HUES48 (cell line): ENCODE measurements at regions not wholly inside any gene's neighbourhood (a gene's known extent, or its start where the extent isn't known, plus 50 kb on each side); places are given as distances from the start of the nearest gene placed in this dataset.

ENCODE experiments used
- H3K27ac ChIP-seq: one replicate; pipeline ENCODE4 v1.7.0; 2013; ENCODE audit warnings: low read depth, low read length, inconsistent platforms
- H3K27me3 ChIP-seq: 2 replicates; pipeline ENCODE4 v1.6.1; 2013; ENCODE audit warnings: mild to moderate bottlenecking, low read length; ENCODE audit not compliant: control insufficient read depth, insufficient read depth
- H3K36me3 ChIP-seq: 2 replicates; pipeline ENCODE4 v1.6.1; 2013; ENCODE audit warnings: low read length; ENCODE audit not compliant: control insufficient read depth, insufficient read depth
- H3K4me1 ChIP-seq: 2 replicates; pipeline ENCODE4 v1.6.1; 2013; ENCODE audit warnings: mild to moderate bottlenecking, low read length; ENCODE audit not compliant: control insufficient read depth, insufficient read depth
- H3K4me3 ChIP-seq: 2 replicates; pipeline ENCODE4 v1.5.1; 2013; ENCODE audit warnings: mild to moderate bottlenecking, low read depth, low read length
- H3K9ac ChIP-seq: 2 replicates; pipeline ENCODE4 v1.6.1; 2013; ENCODE audit warnings: mild to moderate bottlenecking, low read depth, low read length, moderate library complexity
- H3K9me3 ChIP-seq: 2 replicates; pipeline ENCODE4 v1.6.1; 2013; ENCODE audit warnings: low read length; ENCODE audit not compliant: control insufficient read depth, insufficient read depth

DNA sequence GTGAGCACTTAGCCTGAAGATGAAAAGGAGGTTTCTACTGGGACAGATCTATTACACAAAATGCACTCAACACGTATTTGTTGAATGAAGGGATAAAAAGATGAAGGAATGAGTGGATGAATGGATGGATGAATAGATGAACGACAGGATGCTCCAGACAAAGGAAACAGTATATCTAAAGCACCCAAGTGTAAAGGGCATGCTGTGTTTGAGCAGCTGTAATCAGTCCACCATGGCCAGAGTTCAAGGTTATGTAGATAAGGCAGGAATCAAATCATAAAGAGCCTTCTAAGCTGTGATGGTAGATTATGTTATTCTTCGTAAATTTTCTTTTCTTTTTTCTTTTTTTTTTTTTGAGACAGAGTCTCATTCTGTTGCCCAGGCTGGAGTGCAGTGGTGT lies 194.4 kb upstream of the FOXN2 start:
- H3K9me3 ChIP-seq, result no peaks in the 10 kb centered on the region
- no peaks in the 10 kb centered on the region for H3K27me3 ChIP-seq
- H3K27ac ChIP-seq, result no peak overlapping the region
- no peaks in the 10 kb centered on the region for H3K36me3 ChIP-seq
- no peak overlapping the region for H3K4me3 ChIP-seq
- H3K4me1 ChIP-seq, result no peaks in the 10 kb centered on the region
- H3K9ac ChIP-seq, result no peak overlapping the region

DNA sequence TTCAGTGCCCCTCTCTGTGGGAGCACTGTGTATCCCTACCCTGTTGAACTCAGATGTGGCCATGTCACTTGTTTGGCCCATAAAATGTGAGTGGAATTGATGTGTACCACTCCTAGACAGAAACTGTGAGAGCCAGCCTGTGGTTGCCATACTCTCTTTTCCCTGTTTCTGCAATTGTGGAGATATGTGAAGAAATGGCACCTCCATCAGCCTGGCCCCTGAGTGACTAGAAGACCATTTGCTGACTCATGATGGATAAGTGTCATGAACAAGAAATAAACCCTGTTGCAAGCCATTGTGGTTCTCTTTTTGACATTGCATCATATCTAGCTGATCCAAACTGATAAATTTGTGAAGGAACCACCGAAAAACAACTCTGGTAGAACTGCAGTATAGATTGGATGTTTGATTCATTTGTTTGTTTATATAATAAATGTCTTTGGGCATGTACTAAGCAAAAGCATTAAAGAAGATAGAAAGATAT lies 193.7 kb upstream of the FOXN2 start:
- Histone ChIP-seq H3K36me3 (no peaks in the 10 kb centered on the region), H3K9ac (no peak overlapping the region), H3K4me1 (no peaks in the 10 kb centered on the region), H3K9me3 (no peaks in the 10 kb centered on the region), H3K4me3 (no peak overlapping the region), H3K27ac (no peak overlapping the region), H3K27me3 (no peaks in the 10 kb centered on the region)

DNA sequence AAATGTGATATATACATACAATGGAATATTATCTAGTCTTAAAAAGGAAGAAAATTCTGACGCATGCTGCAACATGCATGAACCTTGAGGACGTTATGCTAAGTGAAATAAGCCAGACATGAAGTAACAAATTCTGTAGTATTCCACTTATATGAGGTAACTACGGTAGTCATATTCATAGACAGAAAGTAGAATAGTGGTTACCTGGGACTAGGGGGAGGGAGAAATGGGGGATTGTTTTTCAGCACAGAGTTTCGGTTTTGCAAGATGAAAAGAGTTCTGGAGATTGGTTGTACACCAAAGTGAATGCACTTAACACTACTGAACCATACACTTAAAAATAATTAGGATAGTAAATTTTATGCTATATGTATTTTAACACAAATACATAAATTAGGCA lies 192.3 kb upstream of the FOXN2 start:
- no peaks in the 10 kb centered on the region for H3K4me1 ChIP-seq
- H3K9ac ChIP-seq, result no peak overlapping the region
- no peak overlapping the region for H3K4me3 ChIP-seq
- H3K36me3 ChIP-seq, result no peaks in the 10 kb centered on the region
- H3K27me3 ChIP-seq, result no peaks in the 10 kb centered on the region
- H3K27ac ChIP-seq, result no peak overlapping the region
- no peaks in the 10 kb centered on the region for H3K9me3 ChIP-seq

DNA sequence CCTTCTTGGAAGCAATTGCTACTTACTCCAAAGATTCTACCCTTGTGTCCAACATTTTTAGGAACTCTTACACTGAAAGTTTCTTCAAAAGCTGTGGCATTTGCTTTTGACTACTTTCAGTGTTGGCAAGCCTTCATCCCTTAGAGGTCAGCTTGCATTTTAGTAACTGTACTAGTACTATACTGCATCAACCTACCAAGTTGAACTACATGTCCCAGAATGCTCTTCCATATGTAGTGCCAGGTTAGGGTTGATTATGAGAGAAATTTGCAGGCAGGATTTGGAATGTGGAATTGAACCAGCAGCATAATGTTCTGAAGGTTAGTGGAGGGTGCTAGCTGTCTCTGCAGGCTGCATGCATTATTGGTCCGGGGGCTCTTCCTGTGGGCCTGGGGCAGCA lies 189.9 kb upstream of the FOXN2 start:
- no peak overlapping the region for H3K4me3 ChIP-seq
- no peak overlapping the region for H3K9ac ChIP-seq
- H3K27ac ChIP-seq, result no peak overlapping the region
- no peaks in the 10 kb centered on the region for H3K4me1 ChIP-seq
- H3K9me3 ChIP-seq, result no peaks in the 10 kb centered on the region
- H3K27me3 ChIP-seq, result no peaks in the 10 kb centered on the region
- no peaks in the 10 kb centered on the region for H3K36me3 ChIP-seq

DNA sequence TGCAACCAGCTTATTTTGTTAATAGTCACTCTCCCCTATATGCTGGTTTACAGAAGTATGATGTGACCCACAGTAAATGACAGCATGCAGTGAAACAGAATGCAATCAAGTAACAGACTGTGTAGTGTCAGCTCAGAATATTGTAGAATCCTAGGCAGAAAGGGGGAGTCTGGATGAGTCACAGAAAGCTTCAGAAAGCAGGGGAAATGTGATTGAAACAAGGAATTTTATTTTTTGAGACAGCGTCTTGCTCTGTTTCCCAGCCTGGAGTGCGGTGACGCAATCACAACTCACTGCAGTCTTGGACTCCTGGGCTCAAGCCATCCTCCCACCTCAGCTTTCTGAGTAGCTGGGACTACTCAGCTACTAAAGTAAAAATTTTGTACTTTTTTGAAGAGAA lies 188.3 kb upstream of the FOXN2 start:
- H3K4me3 ChIP-seq, result no peak overlapping the region
- no peaks in the 10 kb centered on the region for H3K4me1 ChIP-seq
- H3K36me3 ChIP-seq, result no peaks in the 10 kb centered on the region
- no peaks in the 10 kb centered on the region for H3K27me3 ChIP-seq
- H3K27ac ChIP-seq, result no peak overlapping the region
- no peak overlapping the region for H3K9ac ChIP-seq
- no peaks in the 10 kb centered on the region for H3K9me3 ChIP-seq

DNA sequence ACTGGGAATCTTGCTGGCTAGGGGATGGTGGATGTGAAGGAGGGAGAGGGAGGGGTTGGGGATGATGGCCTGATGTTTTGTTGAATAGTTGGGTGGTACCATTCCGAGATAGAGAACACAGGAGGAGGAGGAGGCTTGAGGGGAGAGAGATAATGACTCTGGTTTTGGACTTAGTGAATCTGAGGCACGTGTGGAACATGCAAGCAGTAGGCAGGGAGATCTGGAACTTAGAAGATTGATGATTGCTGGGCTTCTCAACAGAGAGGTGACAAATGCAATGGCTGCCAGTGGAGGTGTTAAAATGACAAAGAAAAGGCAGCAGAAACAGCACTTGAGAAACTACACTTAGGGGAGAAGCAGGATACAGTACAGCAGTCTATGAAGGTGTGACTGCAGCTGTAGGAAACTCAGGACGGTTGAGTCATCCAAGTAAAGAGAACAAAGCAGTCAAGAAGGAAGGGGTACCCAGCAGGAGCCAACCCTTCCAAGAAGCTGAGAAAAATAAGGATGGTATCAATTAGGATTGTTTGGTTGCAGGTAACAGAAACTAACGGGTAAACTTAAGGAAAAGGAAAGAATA lies 186.8 kb upstream of the FOXN2 start:
- Histone ChIP-seq H3K27ac (no peak overlapping the region), H3K9me3 (no peaks in the 10 kb centered on the region), H3K4me3 (no peak overlapping the region), H3K27me3 (no peaks in the 10 kb centered on the region), H3K9ac (no peak overlapping the region), H3K4me1 (no peaks in the 10 kb centered on the region), H3K36me3 (no peaks in the 10 kb centered on the region)

DNA sequence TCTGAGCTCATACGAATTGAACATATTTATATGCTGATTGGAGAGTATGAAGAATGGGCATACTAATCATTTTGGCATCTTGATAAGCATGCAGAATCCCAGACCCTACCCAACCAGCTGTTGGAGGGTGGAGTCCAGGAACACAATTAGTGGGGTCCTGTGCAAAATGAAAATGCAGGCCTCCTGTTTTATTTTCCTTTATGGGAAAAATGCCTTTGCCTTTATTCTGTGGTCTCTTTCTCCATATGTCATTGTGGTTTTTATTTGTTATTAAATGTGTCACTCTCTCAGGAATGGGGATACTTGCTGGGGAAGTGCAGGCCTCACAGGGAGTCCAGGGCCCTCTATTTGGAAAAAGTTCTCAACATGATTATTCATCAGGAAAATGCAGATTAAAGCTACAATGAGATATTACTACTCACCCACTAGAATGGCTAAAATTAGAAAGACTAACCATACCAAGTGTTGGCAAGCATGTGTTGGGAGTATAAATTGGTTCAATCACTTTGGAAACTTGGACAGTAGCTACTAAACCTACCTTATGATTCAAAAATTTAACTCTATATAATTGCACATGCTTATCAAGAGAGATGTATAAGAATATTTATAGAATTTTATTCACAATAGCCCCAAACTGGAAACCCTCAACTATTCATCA lies 185.1 kb upstream of the FOXN2 start:
- Histone ChIP-seq H3K9me3 (no peaks in the 10 kb centered on the region), H3K27ac (no peak overlapping the region), H3K36me3 (no peaks in the 10 kb centered on the region), H3K9ac (no peak overlapping the region), H3K4me3 (no peak overlapping the region), H3K4me1 (no peaks in the 10 kb centered on the region), H3K27me3 (no peaks in the 10 kb centered on the region)

DNA sequence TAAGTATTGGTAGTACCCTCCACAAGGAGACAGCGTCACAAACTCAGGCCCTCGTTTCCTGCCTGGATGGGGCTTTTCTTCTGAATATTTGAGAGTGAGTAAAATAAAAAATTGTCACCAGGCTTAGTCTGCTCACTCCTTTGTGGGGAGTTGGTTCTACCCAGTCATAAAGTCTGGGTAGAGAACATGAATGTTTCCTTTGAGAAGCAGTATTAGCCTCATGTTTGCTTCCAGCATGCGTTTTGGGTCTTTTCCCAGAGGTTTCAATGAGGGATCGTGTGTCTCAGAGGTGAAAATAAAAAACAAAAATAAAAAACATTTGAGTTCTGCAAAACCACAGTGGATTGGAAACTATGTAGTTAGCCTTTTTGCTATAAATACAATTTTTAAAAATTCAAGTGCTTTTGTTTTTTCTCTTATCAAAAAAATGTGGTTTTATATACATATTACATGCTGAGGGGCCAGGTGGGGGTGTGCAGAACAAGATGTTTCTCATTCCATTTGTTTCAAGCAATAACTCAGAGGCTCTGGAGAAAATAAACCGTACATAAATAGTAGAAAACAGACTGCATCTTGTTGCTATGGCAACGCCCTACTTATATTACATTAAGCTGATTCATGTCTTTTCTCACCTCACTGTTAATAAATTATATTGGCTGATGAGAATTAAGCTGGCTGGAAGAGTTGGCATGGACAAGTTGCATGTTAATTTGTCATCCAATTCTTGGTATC lies 182.8 kb upstream of the FOXN2 start:
- Histone ChIP-seq H3K27me3 (no peaks in the 10 kb centered on the region), H3K4me3 (no peak overlapping the region), H3K9ac (no peak overlapping the region), H3K27ac (no peak overlapping the region), H3K9me3 (no peaks in the 10 kb centered on the region), H3K4me1 (no peaks in the 10 kb centered on the region), H3K36me3 (no peaks in the 10 kb centered on the region)

DNA sequence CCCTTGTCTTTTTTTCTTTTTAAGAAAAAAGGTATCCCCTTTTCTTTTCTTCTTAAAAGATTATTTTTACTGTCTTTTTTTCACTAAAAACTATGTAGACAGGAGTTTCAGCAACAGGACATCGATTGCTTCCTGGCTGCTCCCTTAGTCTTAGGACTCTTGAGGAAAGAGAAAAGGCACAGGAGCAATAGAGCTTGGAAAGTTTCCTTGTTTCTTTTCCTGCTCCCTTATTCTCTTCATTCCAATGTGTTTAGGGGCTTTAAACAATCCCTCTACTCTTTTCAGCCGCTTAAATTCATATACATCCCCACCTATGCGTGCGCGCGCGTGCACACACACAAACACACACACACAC lies 182.2 kb upstream of the FOXN2 start:
- Histone ChIP-seq H3K27me3 (no peaks in the 10 kb centered on the region), H3K9ac (no peak overlapping the region), H3K27ac (no peak overlapping the region), H3K9me3 (no peaks in the 10 kb centered on the region), H3K4me1 (no peaks in the 10 kb centered on the region), H3K36me3 (no peaks in the 10 kb centered on the region), H3K4me3 (no peak overlapping the region)

DNA sequence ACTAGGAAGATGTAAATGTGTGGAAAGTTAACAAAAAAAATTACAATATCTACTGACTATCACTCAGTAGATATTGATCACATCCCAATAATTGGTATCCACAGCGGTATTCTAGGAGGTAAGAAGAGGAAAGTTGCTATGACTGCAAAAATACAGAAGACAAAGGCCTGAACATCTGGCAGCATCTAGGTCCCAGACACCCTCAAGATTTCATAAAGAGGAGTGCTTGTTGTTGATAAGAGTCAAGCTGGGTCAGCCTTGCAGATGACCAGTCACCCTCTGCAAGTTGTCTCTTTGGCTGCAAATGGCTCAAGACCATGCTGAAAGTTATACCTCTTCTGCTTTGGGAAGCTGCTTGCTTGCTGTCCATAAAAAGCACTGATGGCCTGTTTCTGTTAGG lies 179.8 kb upstream of the FOXN2 start:
- no peaks in the 10 kb centered on the region for H3K4me1 ChIP-seq
- H3K9ac ChIP-seq, result no peak overlapping the region
- H3K27ac ChIP-seq, result no peak overlapping the region
- no peaks in the 10 kb centered on the region for H3K27me3 ChIP-seq
- no peaks in the 10 kb centered on the region for H3K36me3 ChIP-seq
- no peak overlapping the region for H3K4me3 ChIP-seq
- H3K9me3 ChIP-seq, result no peaks in the 10 kb centered on the region

DNA sequence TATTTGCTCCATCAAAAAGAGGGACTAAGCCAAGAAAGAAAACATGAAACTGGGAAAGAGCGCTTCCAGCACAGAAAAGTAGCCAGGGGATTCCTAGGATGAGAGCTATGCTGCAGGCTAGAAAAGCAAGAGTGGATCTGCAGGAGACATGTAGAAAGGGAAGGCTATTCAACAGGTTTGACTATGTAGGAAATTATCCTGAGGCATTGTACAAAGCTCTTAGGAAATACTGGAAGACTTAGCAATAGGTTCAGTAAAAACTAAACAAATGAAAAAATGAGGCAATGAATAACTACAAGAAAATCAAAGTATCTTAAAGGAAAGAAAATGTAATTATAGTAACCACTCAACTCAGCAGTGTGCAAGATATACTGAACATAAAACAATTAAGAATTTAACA lies 178.7 kb upstream of the FOXN2 start:
- no peak overlapping the region for H3K9ac ChIP-seq
- no peaks in the 10 kb centered on the region for H3K9me3 ChIP-seq
- no peak overlapping the region for H3K4me3 ChIP-seq
- no peaks in the 10 kb centered on the region for H3K36me3 ChIP-seq
- no peaks in the 10 kb centered on the region for H3K27me3 ChIP-seq
- H3K4me1 ChIP-seq, result no peaks in the 10 kb centered on the region
- no peak overlapping the region for H3K27ac ChIP-seq
